H1 (cell line): ENCODE measurements at regions not wholly inside any gene's neighbourhood (a gene's known extent, or its start where the extent isn't known, plus 50 kb on each side); places are given as distances from the start of the nearest gene placed in this dataset.

Source experiments
- CTCF ChIA-PET: fragments of 300-600 bp; sonication (Branson Sonifier 250); formaldehyde crosslinking; loops from one replicate; lab custom pipeline; 2021; ENCODE audit not compliant: partially characterized antibody; lab: Charles Lee
- POLR2A ChIA-PET: fragments of 300-600 bp; sonication (Branson Sonifier 250); formaldehyde crosslinking; loops from one replicate; lab custom pipeline; 2021; ENCODE audit warnings: inconsistent platforms; ENCODE audit not compliant: partially characterized antibody; lab: Charles Lee
- DNase-seq, 2 experiments: peaks; one replicate each; pipeline versions ENCODE4 v3.0.0 to v3.0.0-alpha.2; 2010 to 2022; ENCODE audit warnings: low spot score in 2 of 2, low read depth in 1 of 2, mixed read lengths in 1 of 2
- FAIRE-seq: peaks from 2 replicates; lab custom pipeline; 2011; peaks lifted over from hg19 to GRCh38; lab: Jason Lieb, UNC
- H2AFZ ChIP-seq: 2 replicates; pipeline ENCODE4 v1.8.1; 2012; ENCODE audit warnings: low read length, inconsistent platforms
- H2AK5ac ChIP-seq: 2 replicates; pipeline ENCODE4 v1.6.1; 2013; ENCODE audit warnings: low read depth, low read length
- H2BK120ac ChIP-seq: replicated peaks from 2 replicates; pipeline ENCODE3; 2013; ENCODE audit warnings: low read depth, low read length, inconsistent platforms
- H2BK12ac ChIP-seq: 2 replicates; pipeline ENCODE4 v1.6.1; 2013; ENCODE audit warnings: low read depth, low read length
- H2BK15ac ChIP-seq: 2 replicates; pipeline ENCODE4 v1.6.1; 2013; ENCODE audit warnings: low read length
- H2BK20ac ChIP-seq: 2 replicates; pipeline ENCODE4 v1.6.1; 2013; ENCODE audit warnings: low read length
- H2BK5ac ChIP-seq: 2 replicates; pipeline ENCODE4 v1.6.1; 2013; ENCODE audit warnings: low read depth, low read length
- H3K14ac ChIP-seq: 2 replicates; pipeline ENCODE4 v1.6.1; 2013; ENCODE audit warnings: inconsistent platforms; ENCODE audit not compliant: insufficient read length
- H3K18ac ChIP-seq: 2 replicates; pipeline ENCODE4 v1.6.1; 2013; ENCODE audit warnings: low read length; ENCODE audit errors: extremely low read depth
- H3K23ac ChIP-seq: 2 replicates; pipeline ENCODE4 v1.6.1; 2013; ENCODE audit warnings: inconsistent platforms; ENCODE audit not compliant: insufficient read length
- H3K23me2 ChIP-seq: 2 replicates; pipeline ENCODE4 v1.6.1; 2013; ENCODE audit warnings: low read depth, low read length
- H3K27ac ChIP-seq: 2 replicates; pipeline ENCODE4 v1.6.1; 2011; ENCODE audit warnings: low read depth, low read length, inconsistent platforms
- H3K27me3 ChIP-seq, 4 experiments: replicated peaks in 1 of 4; 1 replicate in 1 of 4; 2 replicates in 3 of 4; pipeline versions ENCODE4 v1.6.1 to v1.8.1; 2011 to 2013; ENCODE audit warnings: low read length in 3 of 4, mild to moderate bottlenecking in 3 of 4, inconsistent platforms in 2 of 4, mixed read lengths in 2 of 4, moderate library complexity in 1 of 4; ENCODE audit not compliant: control insufficient read depth in 3 of 4, insufficient read depth in 3 of 4; ENCODE audit errors: extremely low read depth in 1 of 4
- H3K36me3 ChIP-seq, 4 experiments: 2 replicates each; pipeline versions ENCODE4 v1.6.1 to v1.8.1; 2011 to 2013; ENCODE audit warnings: mild to moderate bottlenecking in 4 of 4, low read length in 3 of 4, moderate library complexity in 2 of 4, control low read depth in 1 of 4, inconsistent platforms in 1 of 4; ENCODE audit not compliant: insufficient read depth in 4 of 4, control insufficient read depth in 2 of 4
- H3K4ac ChIP-seq: replicated peaks from 2 replicates; pipeline ENCODE3; 2013; ENCODE audit warnings: low read length, low read depth, mixed read lengths, inconsistent platforms; ENCODE audit not compliant: insufficient read length
- H3K4me1 ChIP-seq, 4 experiments: replicated peaks in 1 of 4; 1 replicate in 1 of 4; 2 replicates in 3 of 4; pipeline versions ENCODE4 v1.6.1 to v1.8.1; 2011 to 2013; ENCODE audit warnings: low read length in 3 of 4, inconsistent platforms in 2 of 4, mixed read lengths in 1 of 4; ENCODE audit not compliant: insufficient read depth in 4 of 4, control insufficient read depth in 3 of 4
- H3K4me2 ChIP-seq, 2 experiments: 2 replicates each; pipeline versions ENCODE4 v1.6.1 to v1.8.1; 2011 to 2013; ENCODE audit warnings: low read depth in 2 of 2, low read length in 2 of 2, control low read depth in 1 of 2, inconsistent platforms in 1 of 2, mild to moderate bottlenecking in 1 of 2; ENCODE audit not compliant: insufficient read depth in 1 of 2
- H3K4me3 ChIP-seq, 4 experiments: fragments of 200-600, 300-600 bp in 1 of 4; sonication (generic), shearing (Covaris generic), sonication (Bioruptor Twin) in 1 of 4; 2 replicates each; pipeline versions ENCODE4 v1.5.1 to v1.8.1; 2011 to 2016; ENCODE audit warnings: low read length in 4 of 4, low read depth in 3 of 4, control low read depth in 2 of 4, inconsistent platforms in 2 of 4, mild to moderate bottlenecking in 2 of 4, mixed read lengths in 1 of 4, moderate library complexity in 1 of 4; ENCODE audit not compliant: insufficient read depth in 2 of 4; ENCODE audit errors: extremely low read depth in 1 of 4
- H3K56ac ChIP-seq: replicated peaks from 2 replicates; pipeline ENCODE3; 2013; ENCODE audit warnings: low read depth, mild to moderate bottlenecking, mixed read lengths, low read length, inconsistent platforms; ENCODE audit not compliant: insufficient read length
- H3K79me1 ChIP-seq: 2 replicates; pipeline ENCODE4 v1.6.1; 2013; ENCODE audit warnings: low read depth, low read length, control low read depth
- H3K79me2 ChIP-seq, 2 experiments: 2 replicates each; pipeline versions ENCODE4 v1.6.1 to v1.8.1; 2012 to 2013; ENCODE audit warnings: low read length in 2 of 2, mild to moderate bottlenecking in 2 of 2, inconsistent platforms in 1 of 2; ENCODE audit not compliant: insufficient read depth in 2 of 2, control insufficient read depth in 1 of 2
- H3K9ac ChIP-seq, 4 experiments: replicated peaks in 1 of 4; 1 replicate in 1 of 4; 2 replicates in 3 of 4; pipeline versions ENCODE4 v1.6.1 to v1.8.1; 2011 to 2013; ENCODE audit warnings: low read depth in 3 of 4, low read length in 3 of 4, control low read depth in 2 of 4, mild to moderate bottlenecking in 2 of 4, moderate library complexity in 2 of 4, inconsistent platforms in 1 of 4; ENCODE audit errors: extremely low read depth in 1 of 4
- H3K9me3 ChIP-seq, 2 experiments: 2 replicates each; pipeline versions ENCODE4 v1.6.1 to v1.8.1; 2012 to 2013; ENCODE audit warnings: mild to moderate bottlenecking in 2 of 2, moderate library complexity in 2 of 2, control low read depth in 1 of 2, inconsistent platforms in 1 of 2, low read depth in 1 of 2, low read length in 1 of 2, mixed read lengths in 1 of 2; ENCODE audit not compliant: insufficient read depth in 2 of 2
- H4K20me1 ChIP-seq, 2 experiments: replicated peaks in 1 of 2; 2 replicates each; pipeline versions ENCODE3 to v1.8.1; 2011 to 2013; ENCODE audit warnings: inconsistent platforms in 2 of 2, low read length in 2 of 2, mild to moderate bottlenecking in 1 of 2; ENCODE audit not compliant: insufficient read depth in 2 of 2, control insufficient read depth in 1 of 2
- H4K5ac ChIP-seq: 2 replicates; pipeline ENCODE4 v1.6.1; 2013; ENCODE audit warnings: low read length, low read depth, mixed read lengths, inconsistent platforms; ENCODE audit not compliant: insufficient read length
- H4K8ac ChIP-seq: 2 replicates; pipeline ENCODE4 v1.8.0; 2013; ENCODE audit warnings: mild to moderate bottlenecking, moderate library complexity, low read length, inconsistent platforms; ENCODE audit not compliant: insufficient read depth; ENCODE audit errors: extremely low read depth
- H4K91ac ChIP-seq: replicated peaks from 2 replicates; pipeline ENCODE3; 2013; ENCODE audit warnings: low read length, mixed read lengths, inconsistent platforms; ENCODE audit not compliant: insufficient read length
- CHD1 ChIP-seq: IDR thresholded peaks from 2 replicates; pipeline ENCODE4 v1.6.1; 2012; ENCODE audit warnings: low read depth, low read length, improper control_type of control experiment
- CTBP2 ChIP-seq: IDR thresholded peaks from 2 replicates; pipeline ENCODE4 v1.7.0; 2011; ENCODE audit warnings: borderline replicate concordance, mild to moderate bottlenecking, moderate library complexity, mixed read lengths, low read length; ENCODE audit not compliant: insufficient read depth, insufficient read length
- GABPA ChIP-seq: IDR thresholded peaks from 2 replicates; pipeline ENCODE4 v1.6.1; 2011; ENCODE audit warnings: mild to moderate bottlenecking, low read length, moderate library complexity, borderline replicate concordance; ENCODE audit not compliant: insufficient read depth
- GTF2F1 ChIP-seq: IDR thresholded peaks from 2 replicates; pipeline ENCODE4 v1.6.1; 2012; ENCODE audit warnings: low read depth, low read length, improper control_type of control experiment, borderline replicate concordance
- KDM4A ChIP-seq: IDR thresholded peaks from one replicate; pipeline ENCODE4 v1.7.1; 2012; ENCODE audit warnings: low read depth, mild to moderate bottlenecking, moderate library complexity, low read length, inconsistent platforms; ENCODE audit not compliant: severe bottlenecking
- MAFK ChIP-seq: IDR thresholded peaks from 2 replicates; pipeline ENCODE4 v1.6.1; 2012; ENCODE audit warnings: low read depth, mild to moderate bottlenecking, improper control_type of control experiment, low read length
- RFX5 ChIP-seq: IDR thresholded peaks from 2 replicates; pipeline ENCODE4 v1.6.1; 2011; ENCODE audit warnings: low read depth, low read length, improper control_type of control experiment, borderline replicate concordance
- SIRT6 ChIP-seq: IDR thresholded peaks from one replicate; pipeline ENCODE4 v1.7.1; 2012; ENCODE audit warnings: low read length, inconsistent platforms
- SP1 ChIP-seq: IDR thresholded peaks from 2 replicates; pipeline ENCODE4 v1.6.1; 2011; ENCODE audit warnings: low read depth, low read length
- YY1 ChIP-seq: IDR thresholded peaks from 2 replicates; pipeline ENCODE4 v1.6.1; 2011; ENCODE audit warnings: low read depth, mild to moderate bottlenecking, low read length
- ZNF274 ChIP-seq: IDR thresholded peaks from 2 replicates; pipeline ENCODE4 v1.7.0; 2012; ENCODE audit warnings: low read length, borderline replicate concordance; ENCODE audit errors: extremely low read depth
- WGBS, 2 experiments: shearing (Covaris generic) in 1 of 2; methylation state at CpG; one replicate each; pipeline versions ENCODE4 v1.1.6 to v1.1.7; 2013 to 2015; ENCODE audit warnings: low lambda C conversion rate in 2 of 2, mixed read lengths in 2 of 2, inconsistent platforms in 1 of 2, low coverage in 1 of 2, missing lambda C conversion rate in 1 of 2; ENCODE audit not compliant: insufficient replicate concordance in 2 of 2, insufficient coverage in 1 of 2, insufficient read length in 1 of 2; ENCODE audit errors: extremely low coverage in 1 of 2, missing lambda C conversion rate in 1 of 2; 5-methylcytosine and 5-hydroxymethylcytosine counted together
- TF ChIP-seq, protein P1 (sequence below): IDR thresholded peaks from 2 replicates; pipeline ENCODE4 v1.6.1; 2012; ENCODE audit warnings: inconsistent platforms

DNA sequence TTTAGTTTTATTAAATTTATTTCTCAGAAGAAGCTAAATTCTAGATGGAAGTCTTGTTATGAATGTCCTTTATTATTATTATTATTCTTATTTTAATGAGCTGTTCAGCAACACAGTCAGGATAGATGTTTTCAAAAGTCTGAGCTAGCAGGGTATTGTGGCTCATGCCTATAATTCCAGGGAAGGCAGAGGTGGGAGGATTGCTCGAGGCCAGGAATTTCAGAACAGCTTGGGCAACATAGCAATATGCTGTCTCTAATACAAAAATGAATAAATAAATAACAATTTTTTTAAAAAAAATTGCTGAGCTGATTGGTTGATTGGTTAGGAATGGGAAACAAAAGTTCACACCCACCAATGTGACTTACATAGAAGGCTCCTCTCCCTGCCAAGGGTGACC lies 274.1 kb upstream of the CYRIA start:
- ChIA-PET CTCF (interaction anchor here (1.0 kb wide), 1 partner anchor 10 kb away, joined by 3 read pairs; no protein-coding TSS in a partner anchor), POLR2A (interaction anchor here (0.5 kb wide), 1 partner anchor 20 kb away, joined by 5 read pairs; no protein-coding TSS in a partner anchor)
- no peak overlapping the region for H3K27ac ChIP-seq
- H4K20me1 ChIP-seq: no peaks in the 10 kb centered on the region
- H3K4me3 ChIP-seq: no peak overlapping the region
- DNase-seq: no peak
- no peak overlapping the region for H4K8ac ChIP-seq
- no peak overlapping the region for H3K9ac ChIP-seq
- no peak overlapping the region for H4K91ac ChIP-seq
- H2AFZ ChIP-seq: no peak overlapping the region
- no peak for FAIRE-seq
- no peak overlapping the region for H3K4ac ChIP-seq
- H3K36me3 ChIP-seq: no peaks in the 10 kb centered on the region
- no peak overlapping the region for H3K18ac ChIP-seq
- no peak for TF ChIP-seq GABPA
- no peak for TF ChIP-seq SP1
- no peak for TF ChIP-seq GTF2F1
- no peak for TF ChIP-seq CTBP2
- no peak for TF ChIP-seq ZNF274
- TF ChIP-seq RFX5: no peak
- no peak for TF ChIP-seq SIRT6
- TF ChIP-seq YY1: no peak
- TF ChIP-seq MAFK: no peak
- no peak for TF ChIP-seq CHD1
- TF ChIP-seq, protein P1, sequence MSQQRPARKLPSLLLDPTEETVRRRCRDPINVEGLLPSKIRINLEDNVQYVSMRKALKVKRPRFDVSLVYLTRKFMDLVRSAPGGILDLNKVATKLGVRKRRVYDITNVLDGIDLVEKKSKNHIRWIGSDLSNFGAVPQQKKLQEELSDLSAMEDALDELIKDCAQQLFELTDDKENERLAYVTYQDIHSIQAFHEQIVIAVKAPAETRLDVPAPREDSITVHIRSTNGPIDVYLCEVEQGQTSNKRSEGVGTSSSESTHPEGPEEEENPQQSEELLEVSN: no peak
- TF ChIP-seq KDM4A: no peak
- H3K14ac ChIP-seq: no peak overlapping the region
- no peaks in the 10 kb centered on the region for H3K79me1 ChIP-seq
- no peak overlapping the region for H3K4me2 ChIP-seq
- no peak overlapping the region for H2BK120ac ChIP-seq
- H2BK15ac ChIP-seq: no peak overlapping the region
- H3K27me3 ChIP-seq: no peaks in the 10 kb centered on the region
- H3K79me2 ChIP-seq: no peaks in the 10 kb centered on the region
- H4K5ac ChIP-seq: no peak overlapping the region
- no peak overlapping the region for H2BK20ac ChIP-seq
- H3K23ac ChIP-seq: no peak overlapping the region
- no peak overlapping the region for H2BK5ac ChIP-seq
- H3K56ac ChIP-seq: no peak overlapping the region
- H2BK12ac ChIP-seq: no peak overlapping the region
- no peaks in the 10 kb centered on the region for H3K4me1 ChIP-seq
- no peaks in the 10 kb centered on the region for H3K23me2 ChIP-seq
- H2AK5ac ChIP-seq: no peak overlapping the region
- no peaks in the 10 kb centered on the region for H3K9me3 ChIP-seq
- WGBS, 2 experiments: 86% methylated on average over 1 of the region's 1 CpG; no CpG with 5 or more reads in 1 of the 2 experiments
